ENCODE measurements at regions not wholly inside any gene's neighbourhood (a gene's known extent, or its start where the extent isn't known, plus 50 kb on each side); places are given as distances from the start of the nearest gene placed in this dataset.

GRCh38 chr12:74408601-74409166 lies 129.0 kb upstream of the ATXN7L3B start:
- no peak for DNase-seq

GRCh38 chr12:74412606-74413230 lies 124.9 kb upstream of the ATXN7L3B start:
- peak; percentile 4 for DNase-seq

GRCh38 chr12:74415633-74416032 lies 122.0 kb upstream of the ATXN7L3B start:
- DNase-seq, result peak; percentile 3

GRCh38 chr12:74418573-74418972 lies 119.1 kb upstream of the ATXN7L3B start:
- no peak for DNase-seq

GRCh38 chr12:74424778-74425177 lies 112.9 kb upstream of the ATXN7L3B start:
- DNase-seq, result no peak

- DNase-seq, result no peak
Observed at GRCh38 chr12:74426091-74426490, 111.5 kb upstream of the ATXN7L3B start.

GRCh38 chr12:74429535-74429934 lies 108.1 kb upstream of the ATXN7L3B start:
- DNase-seq, result no peak

- no peak for DNase-seq
Observed at GRCh38 chr12:74431801-74432200, 105.8 kb upstream of the ATXN7L3B start.

DNA sequence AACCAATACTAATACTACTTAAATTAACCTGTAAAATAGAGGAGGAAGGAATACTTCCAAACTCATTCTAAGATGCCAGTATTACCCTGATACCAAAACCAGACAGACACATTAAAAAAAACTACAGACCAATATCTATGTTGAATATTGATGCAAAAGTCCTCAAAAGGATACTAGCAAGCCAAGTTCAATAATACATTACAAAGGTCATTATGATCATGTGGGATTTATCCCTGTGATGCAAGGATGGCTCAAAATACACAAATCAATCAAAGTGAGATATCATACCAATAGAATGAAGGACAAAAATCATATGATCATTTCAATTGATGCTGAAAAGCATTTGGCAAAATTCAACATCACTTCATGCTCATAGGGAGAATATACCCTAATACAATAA lies 97.2 kb upstream of the ATXN7L3B start:
- no peak for DNase-seq

- DNase-seq, result no peak
Observed at GRCh38 chr12:74441872-74442271, 95.8 kb upstream of the ATXN7L3B start.

DNA sequence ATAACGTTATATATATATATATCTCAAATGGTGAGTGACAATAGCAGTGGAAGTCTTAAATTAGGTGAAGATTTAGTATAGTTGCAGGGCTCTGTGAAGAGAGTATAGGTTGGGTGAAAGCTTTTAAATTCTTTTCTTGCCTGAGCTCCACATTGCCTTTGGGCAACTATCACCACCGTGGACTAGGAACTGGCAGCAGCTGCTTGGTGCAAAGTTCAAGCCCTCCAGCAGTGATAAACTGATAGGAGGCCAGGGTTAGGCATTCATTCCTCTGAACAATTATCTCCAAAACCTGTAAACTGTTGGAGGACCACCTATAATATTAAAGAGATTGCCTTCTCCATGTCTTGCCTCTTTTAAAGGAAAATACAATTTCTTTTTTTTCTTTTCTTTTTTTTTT lies 91.2 kb upstream of the ATXN7L3B start:
- DNase-seq, result no peak

- peak; percentile 86 for DNase-seq
Observed at GRCh38 chr12:74449872-74450271, 87.8 kb upstream of the ATXN7L3B start.

GRCh38 chr12:74454109-74454508 lies 83.5 kb upstream of the ATXN7L3B start:
- no peak for DNase-seq

DNA sequence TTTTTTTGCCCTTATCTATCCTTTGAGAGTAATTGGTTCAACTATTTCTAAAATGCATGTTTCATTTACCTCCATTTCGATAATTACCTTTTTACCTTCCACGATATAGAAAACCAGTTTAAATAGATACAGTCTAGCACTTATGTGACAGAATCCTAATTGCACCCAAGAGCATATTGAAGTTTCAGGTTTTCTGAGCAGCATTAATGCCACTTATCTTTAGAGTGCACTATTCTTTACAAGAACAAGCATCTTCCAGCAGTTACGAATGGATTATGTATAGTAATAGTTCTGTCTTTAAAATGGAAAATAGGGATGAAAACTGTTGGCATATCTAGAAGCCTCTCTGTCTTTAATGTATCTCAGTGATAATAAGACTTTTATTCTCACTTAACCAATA lies 82.2 kb upstream of the ATXN7L3B start:
- DNase-seq, result no peak

GRCh38 chr12:74456431-74456830 lies 81.2 kb upstream of the ATXN7L3B start:
- no peak for DNase-seq

- no peak for DNase-seq
Observed at GRCh38 chr12:74468401-74468800, 69.2 kb upstream of the ATXN7L3B start.

GRCh38 chr12:74476234-74476633 lies 61.4 kb upstream of the ATXN7L3B start:
- DNase-seq, result no peak

- no peak for DNase-seq
Observed at GRCh38 chr12:74481078-74481477, 56.6 kb upstream of the ATXN7L3B start.

- no peak for DNase-seq
Observed at GRCh38 chr12:74482115-74482514, 55.5 kb upstream of the ATXN7L3B start.

- DNase-seq, result no peak
Observed at GRCh38 chr12:74483057-74483456, 54.6 kb upstream of the ATXN7L3B start.
